Small intestine (tissue), 7 donors: ENCODE measurements at regions not wholly inside any gene's neighbourhood (a gene's known extent, or its start where the extent isn't known, plus 50 kb on each side); places are given as distances from the start of the nearest gene placed in this dataset.
"Not testable (repeated sequence)": the region's sequence is repeated elsewhere in the genome, so short reads cannot be mapped to it uniquely, and the experiment has no call there.

Experiments
- DNase-seq, 2 donors: peaks; one replicate each; pipeline versions ENCODE4 v3.0.0 to v3.0.0-alpha.2; 2013
- FAIRE-seq: peaks from 2 replicates; lab custom pipeline; 2012; peaks lifted over from hg19 to GRCh38; lab: Jason Lieb, UNC
- H3K27ac ChIP-seq, 3 donors: one replicate each; pipeline ENCODE4 v1.5.1; 2013; ENCODE audit warnings: low read length in 2 of 3, mild to moderate bottlenecking in 2 of 3, control low read depth in 1 of 3, inconsistent platforms in 1 of 3, low read depth in 1 of 3, moderate library complexity in 1 of 3
- H3K27me3 ChIP-seq, 3 donors: one replicate each; pipeline ENCODE4 v1.6.1; 2013; ENCODE audit warnings: low read length in 3 of 3, inconsistent platforms in 1 of 3; ENCODE audit not compliant: control insufficient read depth in 3 of 3, insufficient read depth in 3 of 3
- H3K36me3 ChIP-seq, 3 donors: one replicate each; pipeline ENCODE4 v1.6.1; 2013; ENCODE audit warnings: low read length in 3 of 3, inconsistent platforms in 1 of 3, low read depth in 1 of 3, mild to moderate bottlenecking in 1 of 3, moderate library complexity in 1 of 3; ENCODE audit not compliant: control insufficient read depth in 3 of 3, insufficient read depth in 2 of 3
- H3K4me1 ChIP-seq, 3 donors: one replicate each; pipeline ENCODE4 v1.6.1; 2013; ENCODE audit warnings: low read length in 2 of 3, inconsistent platforms in 1 of 3, low read depth in 1 of 3, mild to moderate bottlenecking in 1 of 3, moderate library complexity in 1 of 3; ENCODE audit not compliant: control insufficient read depth in 3 of 3, insufficient read depth in 2 of 3
- H3K4me3 ChIP-seq, 3 donors: one replicate each; pipeline ENCODE4 v1.5.1; 2013; ENCODE audit warnings: low read length in 3 of 3, control low read depth in 1 of 3, inconsistent platforms in 1 of 3, low read depth in 1 of 3, mild to moderate bottlenecking in 1 of 3, moderate library complexity in 1 of 3
- H3K9me3 ChIP-seq, 2 donors: one replicate each; pipeline ENCODE4 v1.6.1; 2013; ENCODE audit warnings: low read depth in 1 of 2, low read length in 1 of 2; ENCODE audit not compliant: control insufficient read depth in 2 of 2, insufficient read depth in 1 of 2
- WGBS, 3 donors: extraction: QIAGEN DNeasy Blood & Tissue Kit; methylation state at CpG; one replicate each; pipeline ENCODE4 v1.1.7; 2013; 5-methylcytosine and 5-hydroxymethylcytosine counted together
- donor health status: healthy with polysubstance abuse.
- donor health status: control.
- donor health status: control.
- donor health status: Bipolar disorder and iron deficiency.
- donor health status: healthy.

- no peak for DNase-seq
- H3K4me1 ChIP-seq, result no peaks in the 10 kb centered on the region
- H3K27ac ChIP-seq, result no peak overlapping the region
- H3K9me3 ChIP-seq, result no peaks in the 10 kb centered on the region
- no peaks in the 10 kb centered on the region for H3K27me3 ChIP-seq
- 42 to 63% (median 59%) methylated on average over 1 of the region's 1 CpG for WGBS, 3 donors
- no peak for FAIRE-seq
- H3K4me3 ChIP-seq, result no peak overlapping the region
- no peaks in the 10 kb centered on the region for H3K36me3 ChIP-seq
Measured at GRCh38 chr10:85362401-85362800, 1004.2 kb downstream of the GRID1 start.

GRCh38 chr10:85377029-85377806, 989.4 kb downstream of the GRID1 start:
- no peaks in the 10 kb centered on the region for H3K27me3 ChIP-seq
- H3K36me3 ChIP-seq, result no peaks in the 10 kb centered on the region
- WGBS, 3 donors, result 76 to 79% (median 77%) methylated on average over 10 of the region's 10 CpGs
- FAIRE-seq (no peak), DNase-seq (no peak)
- no peaks in the 10 kb centered on the region for H3K4me1 ChIP-seq
- H3K4me3 ChIP-seq, result no peak overlapping the region
- peaks cover 0 to 1% of the 10 kb centered on the region in 2 donors for H3K9me3 ChIP-seq
- H3K27ac ChIP-seq, result no peak overlapping the region

GRCh38 chr10:85379338-85379737, 987.3 kb downstream of the GRID1 start:
- no peak overlapping the region for H3K27ac ChIP-seq
- no peaks in the 10 kb centered on the region for H3K36me3 ChIP-seq
- DNase-seq (no peak), FAIRE-seq (no peak)
- H3K4me1 ChIP-seq, result no peaks in the 10 kb centered on the region
- no peak overlapping the region for H3K4me3 ChIP-seq
- peaks cover 0 to 1% of the 10 kb centered on the region in 2 donors for H3K9me3 ChIP-seq
- 87 to 93% (median 87%) methylated on average over 3 of the region's 3 CpGs for WGBS, 3 donors
- H3K27me3 ChIP-seq, result no peaks in the 10 kb centered on the region

GRCh38 chr10:85400981-85401695, 965.5 kb downstream of the GRID1 start:
- WGBS, 3 donors, result 0 to 21% (median 0%) methylated on average over 1 of the region's 1 CpG

GRCh38 chr10:85402541-85402940, 964.1 kb downstream of the GRID1 start:
- DNase-seq (no peak), FAIRE-seq (no peak)
- Histone ChIP-seq H3K36me3 (no peaks in the 10 kb centered on the region), H3K4me3 (no peak overlapping the region), H3K9me3 (no peaks in the 10 kb centered on the region), H3K27me3 (no peaks in the 10 kb centered on the region), H3K4me1 (no peaks in the 10 kb centered on the region), H3K27ac (no peak overlapping the region)
- 85 to 100% (median 97%) methylated on average over 1 of the region's 1 CpG for WGBS, 3 donors

More at GRCh38 chr10:85400981-85401695, 965.5 kb downstream of the GRID1 start:
- H3K4me3 ChIP-seq, result no peak overlapping the region
- FAIRE-seq, result no peak
- H3K36me3 ChIP-seq, result no peaks in the 10 kb centered on the region
- no peaks in the 10 kb centered on the region for H3K9me3 ChIP-seq
- H3K4me1 ChIP-seq, result no peaks in the 10 kb centered on the region
- no peak overlapping the region for H3K27ac ChIP-seq
- H3K27me3 ChIP-seq, result no peaks in the 10 kb centered on the region
- DNase-seq, result no peak

GRCh38 chr10:85407088-85407487, 959.5 kb downstream of the GRID1 start:
- Histone ChIP-seq H3K27ac (no peak overlapping the region), H3K36me3 (no peaks in the 10 kb centered on the region), H3K9me3 (peaks cover 0 to 8% of the 10 kb centered on the region in 2 donors), H3K27me3 (no peaks in the 10 kb centered on the region), H3K4me3 (no peak overlapping the region), H3K4me1 (no peaks in the 10 kb centered on the region)
- FAIRE-seq (no peak), DNase-seq (no peak)
- WGBS, 3 donors, result 50 to 61% (median 53%) methylated on average over 3 of the region's 3 CpGs

GRCh38 chr10:85408388-85408787, 958.2 kb downstream of the GRID1 start:
- H3K27me3 ChIP-seq, result no peaks in the 10 kb centered on the region
- DNase-seq (no peak), FAIRE-seq (no peak)
- H3K9me3 ChIP-seq, result peaks cover 0 to 12% of the 10 kb centered on the region in 2 donors
- WGBS, 3 donors, result 92 to 100% (median 94%) methylated on average over 3 of the region's 3 CpGs
- no peak overlapping the region for H3K4me3 ChIP-seq
- no peaks in the 10 kb centered on the region for H3K36me3 ChIP-seq
- H3K27ac ChIP-seq, result no peak overlapping the region
- H3K4me1 ChIP-seq, result no peaks in the 10 kb centered on the region

GRCh38 chr10:85410586-85410985, 956.0 kb downstream of the GRID1 start:
- H3K9me3 ChIP-seq, result peaks cover 0 to 14% of the 10 kb centered on the region in 2 donors
- 15 to 51% (median 20%) methylated on average over 3 of the region's 3 CpGs for WGBS, 3 donors
- not testable (repeated sequence) for H3K4me3 ChIP-seq, FAIRE-seq, H3K27ac ChIP-seq, H3K36me3 ChIP-seq, DNase-seq, H3K27me3 ChIP-seq, H3K4me1 ChIP-seq
